H1 (cell line): ENCODE measurements at regions not wholly inside any gene's neighbourhood (a gene's known extent, or its start where the extent isn't known, plus 50 kb on each side); places are given as distances from the start of the nearest gene placed in this dataset.

Experiments
- CTCF ChIA-PET: fragments of 300-600 bp; sonication (Branson Sonifier 250); formaldehyde crosslinking; loops from one replicate; lab custom pipeline; 2021; ENCODE audit not compliant: partially characterized antibody; lab: Charles Lee
- POLR2A ChIA-PET: fragments of 300-600 bp; sonication (Branson Sonifier 250); formaldehyde crosslinking; loops from one replicate; lab custom pipeline; 2021; ENCODE audit warnings: inconsistent platforms; ENCODE audit not compliant: partially characterized antibody; lab: Charles Lee
- DNase-seq, 2 experiments: peaks; one replicate each; pipeline versions ENCODE4 v3.0.0 to v3.0.0-alpha.2; 2010 to 2022; ENCODE audit warnings: low spot score in 2 of 2, low read depth in 1 of 2, mixed read lengths in 1 of 2
- FAIRE-seq: peaks from 2 replicates; lab custom pipeline; 2011; peaks lifted over from hg19 to GRCh38; lab: Jason Lieb, UNC
- H2AFZ ChIP-seq: 2 replicates; pipeline ENCODE4 v1.8.1; 2012; ENCODE audit warnings: low read length, inconsistent platforms
- H2AK5ac ChIP-seq: 2 replicates; pipeline ENCODE4 v1.6.1; 2013; ENCODE audit warnings: low read depth, low read length
- H2BK120ac ChIP-seq: replicated peaks from 2 replicates; pipeline ENCODE3; 2013; ENCODE audit warnings: low read depth, low read length, inconsistent platforms
- H2BK12ac ChIP-seq: 2 replicates; pipeline ENCODE4 v1.6.1; 2013; ENCODE audit warnings: low read depth, low read length
- H2BK15ac ChIP-seq: 2 replicates; pipeline ENCODE4 v1.6.1; 2013; ENCODE audit warnings: low read length
- H2BK20ac ChIP-seq: 2 replicates; pipeline ENCODE4 v1.6.1; 2013; ENCODE audit warnings: low read length
- H2BK5ac ChIP-seq: 2 replicates; pipeline ENCODE4 v1.6.1; 2013; ENCODE audit warnings: low read depth, low read length
- H3K14ac ChIP-seq: 2 replicates; pipeline ENCODE4 v1.6.1; 2013; ENCODE audit warnings: inconsistent platforms; ENCODE audit not compliant: insufficient read length
- H3K18ac ChIP-seq: 2 replicates; pipeline ENCODE4 v1.6.1; 2013; ENCODE audit warnings: low read length; ENCODE audit errors: extremely low read depth
- H3K23ac ChIP-seq: 2 replicates; pipeline ENCODE4 v1.6.1; 2013; ENCODE audit warnings: inconsistent platforms; ENCODE audit not compliant: insufficient read length
- H3K23me2 ChIP-seq: 2 replicates; pipeline ENCODE4 v1.6.1; 2013; ENCODE audit warnings: low read depth, low read length
- H3K27ac ChIP-seq: 2 replicates; pipeline ENCODE4 v1.6.1; 2011; ENCODE audit warnings: low read depth, low read length, inconsistent platforms
- H3K27me3 ChIP-seq, 4 experiments: replicated peaks in 1 of 4; 1 replicate in 1 of 4; 2 replicates in 3 of 4; pipeline versions ENCODE4 v1.6.1 to v1.8.1; 2011 to 2013; ENCODE audit warnings: low read length in 3 of 4, mild to moderate bottlenecking in 3 of 4, inconsistent platforms in 2 of 4, mixed read lengths in 2 of 4, moderate library complexity in 1 of 4; ENCODE audit not compliant: control insufficient read depth in 3 of 4, insufficient read depth in 3 of 4; ENCODE audit errors: extremely low read depth in 1 of 4
- H3K36me3 ChIP-seq, 4 experiments: 2 replicates each; pipeline versions ENCODE4 v1.6.1 to v1.8.1; 2011 to 2013; ENCODE audit warnings: mild to moderate bottlenecking in 4 of 4, low read length in 3 of 4, moderate library complexity in 2 of 4, control low read depth in 1 of 4, inconsistent platforms in 1 of 4; ENCODE audit not compliant: insufficient read depth in 4 of 4, control insufficient read depth in 2 of 4
- H3K4ac ChIP-seq: replicated peaks from 2 replicates; pipeline ENCODE3; 2013; ENCODE audit warnings: low read length, low read depth, mixed read lengths, inconsistent platforms; ENCODE audit not compliant: insufficient read length
- H3K4me1 ChIP-seq, 4 experiments: replicated peaks in 1 of 4; 1 replicate in 1 of 4; 2 replicates in 3 of 4; pipeline versions ENCODE4 v1.6.1 to v1.8.1; 2011 to 2013; ENCODE audit warnings: low read length in 3 of 4, inconsistent platforms in 2 of 4, mixed read lengths in 1 of 4; ENCODE audit not compliant: insufficient read depth in 4 of 4, control insufficient read depth in 3 of 4
- H3K4me2 ChIP-seq, 2 experiments: 2 replicates each; pipeline versions ENCODE4 v1.6.1 to v1.8.1; 2011 to 2013; ENCODE audit warnings: low read depth in 2 of 2, low read length in 2 of 2, control low read depth in 1 of 2, inconsistent platforms in 1 of 2, mild to moderate bottlenecking in 1 of 2; ENCODE audit not compliant: insufficient read depth in 1 of 2
- H3K4me3 ChIP-seq, 4 experiments: fragments of 200-600, 300-600 bp in 1 of 4; sonication (generic), shearing (Covaris generic), sonication (Bioruptor Twin) in 1 of 4; 2 replicates each; pipeline versions ENCODE4 v1.5.1 to v1.8.1; 2011 to 2016; ENCODE audit warnings: low read length in 4 of 4, low read depth in 3 of 4, control low read depth in 2 of 4, inconsistent platforms in 2 of 4, mild to moderate bottlenecking in 2 of 4, mixed read lengths in 1 of 4, moderate library complexity in 1 of 4; ENCODE audit not compliant: insufficient read depth in 2 of 4; ENCODE audit errors: extremely low read depth in 1 of 4
- H3K56ac ChIP-seq: replicated peaks from 2 replicates; pipeline ENCODE3; 2013; ENCODE audit warnings: low read depth, mild to moderate bottlenecking, mixed read lengths, low read length, inconsistent platforms; ENCODE audit not compliant: insufficient read length
- H3K79me1 ChIP-seq: 2 replicates; pipeline ENCODE4 v1.6.1; 2013; ENCODE audit warnings: low read depth, low read length, control low read depth
- H3K79me2 ChIP-seq, 2 experiments: 2 replicates each; pipeline versions ENCODE4 v1.6.1 to v1.8.1; 2012 to 2013; ENCODE audit warnings: low read length in 2 of 2, mild to moderate bottlenecking in 2 of 2, inconsistent platforms in 1 of 2; ENCODE audit not compliant: insufficient read depth in 2 of 2, control insufficient read depth in 1 of 2
- H3K9ac ChIP-seq, 4 experiments: replicated peaks in 1 of 4; 1 replicate in 1 of 4; 2 replicates in 3 of 4; pipeline versions ENCODE4 v1.6.1 to v1.8.1; 2011 to 2013; ENCODE audit warnings: low read depth in 3 of 4, low read length in 3 of 4, control low read depth in 2 of 4, mild to moderate bottlenecking in 2 of 4, moderate library complexity in 2 of 4, inconsistent platforms in 1 of 4; ENCODE audit errors: extremely low read depth in 1 of 4
- H3K9me3 ChIP-seq, 2 experiments: 2 replicates each; pipeline versions ENCODE4 v1.6.1 to v1.8.1; 2012 to 2013; ENCODE audit warnings: mild to moderate bottlenecking in 2 of 2, moderate library complexity in 2 of 2, control low read depth in 1 of 2, inconsistent platforms in 1 of 2, low read depth in 1 of 2, low read length in 1 of 2, mixed read lengths in 1 of 2; ENCODE audit not compliant: insufficient read depth in 2 of 2
- H4K20me1 ChIP-seq, 2 experiments: replicated peaks in 1 of 2; 2 replicates each; pipeline versions ENCODE3 to v1.8.1; 2011 to 2013; ENCODE audit warnings: inconsistent platforms in 2 of 2, low read length in 2 of 2, mild to moderate bottlenecking in 1 of 2; ENCODE audit not compliant: insufficient read depth in 2 of 2, control insufficient read depth in 1 of 2
- H4K5ac ChIP-seq: 2 replicates; pipeline ENCODE4 v1.6.1; 2013; ENCODE audit warnings: low read length, low read depth, mixed read lengths, inconsistent platforms; ENCODE audit not compliant: insufficient read length
- H4K8ac ChIP-seq: 2 replicates; pipeline ENCODE4 v1.8.0; 2013; ENCODE audit warnings: mild to moderate bottlenecking, moderate library complexity, low read length, inconsistent platforms; ENCODE audit not compliant: insufficient read depth; ENCODE audit errors: extremely low read depth
- H4K91ac ChIP-seq: replicated peaks from 2 replicates; pipeline ENCODE3; 2013; ENCODE audit warnings: low read length, mixed read lengths, inconsistent platforms; ENCODE audit not compliant: insufficient read length
- CHD2 ChIP-seq: IDR thresholded peaks from 2 replicates; pipeline ENCODE4 v1.6.1; 2012; ENCODE audit warnings: low read length, improper control_type of control experiment
- KDM1A ChIP-seq: fragments of 200-600, 300-600 bp; sonication (generic); IDR thresholded peaks from 2 replicates; pipeline ENCODE4 v1.7.1; 2016; ENCODE audit warnings: mild to moderate bottlenecking, low read length, borderline replicate concordance
- WGBS, 2 experiments: shearing (Covaris generic) in 1 of 2; methylation state at CpG; one replicate each; pipeline versions ENCODE4 v1.1.6 to v1.1.7; 2013 to 2015; ENCODE audit warnings: low lambda C conversion rate in 2 of 2, mixed read lengths in 2 of 2, inconsistent platforms in 1 of 2, low coverage in 1 of 2, missing lambda C conversion rate in 1 of 2; ENCODE audit not compliant: insufficient replicate concordance in 2 of 2, insufficient coverage in 1 of 2, insufficient read length in 1 of 2; ENCODE audit errors: extremely low coverage in 1 of 2, missing lambda C conversion rate in 1 of 2; 5-methylcytosine and 5-hydroxymethylcytosine counted together

DNA sequence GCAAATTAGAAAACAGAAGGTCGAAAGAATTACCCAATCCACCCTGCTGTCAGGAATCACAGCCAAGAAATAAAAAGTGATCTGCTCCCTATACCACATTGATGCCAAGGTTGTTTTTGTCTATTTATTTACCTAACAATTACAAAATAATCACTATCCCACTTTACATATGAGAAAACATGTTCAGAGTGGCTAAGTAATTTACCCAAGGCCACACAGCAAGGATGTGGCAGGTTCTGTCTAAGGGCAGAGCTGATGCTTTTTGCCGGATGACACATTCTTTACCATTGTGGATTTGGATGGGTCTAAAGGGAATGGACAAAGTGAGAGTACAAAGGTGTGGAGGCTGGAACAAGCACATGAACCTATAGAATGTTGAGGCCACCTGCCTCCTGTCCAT lies 460.7 kb downstream of the INSC start:
- H3K56ac ChIP-seq = no peak overlapping the region
- no peak overlapping the region for H3K27ac ChIP-seq
- H2BK15ac ChIP-seq = no peak overlapping the region
- H3K23me2 ChIP-seq = no peaks in the 10 kb centered on the region
- FAIRE-seq (no peak), DNase-seq (no peak)
- H3K27me3 ChIP-seq = no peaks in the 10 kb centered on the region
- H3K4ac ChIP-seq = no peak overlapping the region
- no peak overlapping the region for H2BK5ac ChIP-seq
- no peak overlapping the region for H2AFZ ChIP-seq
- no peak overlapping the region for H3K4me2 ChIP-seq
- 0 out of 2 replicates have a peak, but pooled peaks have one; percentile 29 for TF ChIP-seq KDM1A
- no peak for TF ChIP-seq CHD2
- no peak overlapping the region for H4K5ac ChIP-seq
- no peaks in the 10 kb centered on the region for H3K4me1 ChIP-seq
- no peak overlapping the region for H2BK20ac ChIP-seq
- no peak overlapping the region for H3K18ac ChIP-seq
- no peak overlapping the region for H4K91ac ChIP-seq
- H3K14ac ChIP-seq = no peak overlapping the region
- no peak overlapping the region for H3K9ac ChIP-seq
- no peaks in the 10 kb centered on the region for H4K20me1 ChIP-seq
- no peaks in the 10 kb centered on the region for H3K79me2 ChIP-seq
- no peak overlapping the region for H2BK120ac ChIP-seq
- ChIA-PET CTCF (interaction anchor here (1.3 to 1.4 kb wide), 2 partner anchors 36 to 50 kb away, joined by 3 read pairs; no protein-coding TSS in a partner anchor), POLR2A (no interaction called here)
- H4K8ac ChIP-seq = no peak overlapping the region
- no peak overlapping the region for H3K23ac ChIP-seq
- no peak overlapping the region for H3K4me3 ChIP-seq
- H2BK12ac ChIP-seq = no peak overlapping the region
- 91% methylated on average over 2 of the region's 2 CpGs; no CpG with 5 or more reads in 1 of the 2 experiments for WGBS, 2 experiments
- H3K36me3 ChIP-seq = peaks cover 0 to 2% (median 0%) of the 10 kb centered on the region in 4 experiments; a peak in 1 of 8 replicates
- H2AK5ac ChIP-seq = no peak overlapping the region
- no peaks in the 10 kb centered on the region; the same call in 1 of the 2 replicates for H3K79me1 ChIP-seq
- no peaks in the 10 kb centered on the region for H3K9me3 ChIP-seq
